OCI-M1 (cell line): ENCODE measurements at regions not wholly inside any gene's neighbourhood (a gene's known extent, or its start where the extent isn't known, plus 50 kb on each side); places are given as distances from the start of the nearest gene placed in this dataset.
A peak's percentile ranks its signal among the peaks of the same experiment; 100 is the strongest.

Source experiments
- DNase-seq: peaks from one replicate; lab custom pipeline; 2025; lab: John Stamatoyannopoulos, UW

DNA sequence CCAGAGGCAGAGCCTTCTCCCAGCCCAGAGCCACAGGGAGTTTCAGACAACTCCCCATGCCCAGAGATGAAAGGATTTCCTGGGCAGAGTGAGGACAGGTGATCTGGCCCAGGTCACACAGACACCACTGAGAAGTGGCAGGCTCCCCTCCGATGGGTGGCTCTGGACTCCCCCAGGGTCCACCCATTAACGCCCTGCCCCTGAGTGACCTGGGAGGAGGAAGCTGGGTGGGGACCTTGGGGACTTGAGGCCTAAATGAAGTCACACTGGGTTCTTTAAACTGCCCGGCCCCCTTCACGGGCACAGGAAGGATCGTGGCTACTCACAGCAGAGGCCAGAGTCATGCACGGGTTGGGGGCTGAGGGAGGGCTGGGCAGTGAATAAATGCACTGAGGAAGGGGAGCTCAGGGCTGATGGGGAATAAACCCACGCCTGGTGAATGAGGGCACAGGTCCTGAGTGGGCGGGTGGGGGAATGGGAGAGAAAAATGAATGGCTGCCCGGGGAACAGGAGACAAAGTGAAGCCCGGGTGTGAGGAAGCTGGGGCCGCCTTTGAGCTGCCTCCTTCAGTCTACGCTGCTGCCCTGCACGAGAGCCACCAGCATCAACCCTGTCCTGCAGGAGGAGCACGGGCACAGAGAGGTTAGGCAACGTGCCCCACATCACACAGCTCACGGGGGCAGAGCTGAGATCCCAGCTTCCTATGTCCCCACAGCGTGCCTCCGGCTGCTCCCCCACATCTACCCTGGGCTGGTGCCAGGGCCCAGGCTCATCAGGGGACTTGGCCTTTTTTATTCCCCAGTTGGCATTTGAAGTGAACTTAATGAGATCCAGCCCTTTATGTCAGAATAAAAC, 404.3 kb downstream of the MATN1 start:
- no peak for DNase-seq

DNA sequence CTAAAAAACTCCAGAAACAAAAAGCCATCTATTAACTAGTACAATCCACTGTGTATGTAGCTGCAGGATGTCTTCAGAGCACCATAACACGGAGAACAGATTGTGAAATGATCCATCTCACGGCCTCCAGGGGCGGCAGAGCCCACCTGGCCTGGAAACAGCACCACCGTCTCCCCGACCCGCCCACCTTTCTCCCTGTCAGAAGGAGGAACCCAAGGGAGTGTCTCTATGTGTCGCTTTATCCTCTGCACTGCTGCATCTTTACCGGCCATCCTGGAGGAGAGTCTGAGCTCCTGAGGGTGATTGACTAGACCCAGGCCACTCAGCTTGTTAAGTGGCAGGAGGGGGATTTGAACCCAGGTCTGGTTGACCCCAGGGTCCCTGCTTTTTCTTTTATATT, 405.0 kb downstream of the MATN1 start:
- no peak for DNase-seq

DNA sequence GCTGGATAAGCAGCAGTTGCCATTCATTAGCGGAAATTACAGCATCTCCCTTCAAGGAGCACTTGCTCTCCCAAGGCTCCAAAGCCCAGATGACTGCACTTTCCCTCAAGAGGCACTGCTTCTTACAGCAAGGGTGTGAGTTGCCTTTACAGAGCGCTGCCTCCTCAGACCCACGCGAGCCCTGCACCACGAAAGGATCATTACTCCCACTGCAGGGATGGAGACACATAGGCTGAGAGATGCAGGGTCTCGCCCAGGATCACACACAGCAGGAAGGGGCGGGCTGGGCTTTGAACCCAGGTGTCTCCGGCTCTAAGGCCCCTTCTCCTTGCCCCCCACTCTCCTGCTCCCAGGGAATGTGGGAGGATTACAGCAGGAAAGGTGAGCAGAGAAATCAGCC, 405.5 kb downstream of the MATN1 start:
- DNase-seq: no peak

DNA sequence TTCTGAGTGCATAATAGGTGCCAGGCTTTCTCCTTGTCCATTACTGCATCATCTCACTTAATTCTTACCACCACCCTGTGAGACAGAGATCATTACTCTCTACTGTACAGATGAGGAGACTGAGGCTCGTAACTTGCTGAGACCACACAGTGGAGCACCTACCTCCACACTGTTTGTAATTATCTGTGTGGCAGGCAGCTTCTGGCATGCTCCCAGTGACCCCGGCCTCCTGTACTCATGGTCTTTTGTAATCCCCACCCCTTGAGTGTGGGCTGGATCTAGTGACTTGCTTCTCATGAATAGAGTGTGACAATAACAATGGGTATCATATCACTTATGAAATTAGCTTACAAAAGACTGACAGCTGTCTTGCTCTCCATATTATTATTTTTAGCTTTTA, 407.3 kb downstream of the MATN1 start:
- DNase-seq: no peak

DNA sequence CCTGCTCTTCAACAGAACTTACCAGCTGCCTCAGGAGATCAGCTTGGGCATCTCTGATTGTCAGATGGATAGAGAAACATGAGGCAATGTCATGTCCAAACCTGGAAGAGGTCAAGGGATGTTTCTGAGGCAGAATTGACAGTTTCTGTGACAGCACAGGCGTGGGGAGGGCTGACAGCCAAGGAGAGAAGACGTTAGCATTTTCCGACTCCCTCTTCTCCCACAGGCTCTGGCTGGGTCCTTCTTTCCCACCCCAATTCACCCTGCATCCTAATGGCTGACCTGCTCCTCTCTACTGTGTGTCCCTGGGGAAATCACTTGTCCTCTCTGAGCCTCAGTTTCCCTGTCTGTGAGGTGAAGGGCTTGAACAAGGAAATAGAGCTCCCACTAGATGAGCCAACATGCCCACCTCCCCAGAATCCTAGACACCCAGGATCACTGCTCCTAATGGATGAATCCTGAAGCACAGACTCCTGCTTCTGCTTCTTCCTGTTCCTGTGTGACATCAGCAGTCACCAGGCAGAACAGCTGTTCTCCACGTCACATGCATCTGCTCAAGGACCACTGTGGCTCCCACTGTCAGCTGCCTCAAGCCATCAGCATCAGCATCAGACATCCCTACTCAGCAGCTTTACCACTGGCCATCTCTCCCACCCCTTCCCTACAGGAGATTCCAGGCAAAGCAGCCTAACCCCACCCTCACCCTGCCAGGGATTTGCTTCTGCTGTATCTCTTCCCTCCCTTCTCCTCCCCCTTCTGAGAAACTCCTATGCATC, 408.0 kb downstream of the MATN1 start:
- peak; percentile 2 for DNase-seq

DNA sequence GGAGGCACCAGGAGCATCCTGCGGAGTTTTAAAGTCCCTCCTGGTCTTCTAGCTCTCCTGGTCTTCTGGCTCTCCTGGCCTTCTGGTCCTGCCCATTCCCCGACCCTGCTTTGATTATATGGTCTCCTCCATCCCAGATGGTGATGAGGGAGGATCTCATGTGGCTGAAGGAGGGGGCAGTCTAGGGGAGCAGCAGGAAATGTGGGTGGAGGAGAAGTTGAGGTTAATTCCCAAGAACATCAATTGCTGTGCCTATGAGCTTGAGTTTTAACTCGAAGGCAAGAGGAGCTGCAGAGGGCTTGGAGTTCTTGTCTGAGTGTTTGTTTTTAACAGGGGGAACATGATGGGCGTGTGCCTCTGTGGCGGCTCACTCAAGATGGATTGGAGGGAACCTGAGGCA, 408.8 kb downstream of the MATN1 start:
- no peak for DNase-seq

DNA sequence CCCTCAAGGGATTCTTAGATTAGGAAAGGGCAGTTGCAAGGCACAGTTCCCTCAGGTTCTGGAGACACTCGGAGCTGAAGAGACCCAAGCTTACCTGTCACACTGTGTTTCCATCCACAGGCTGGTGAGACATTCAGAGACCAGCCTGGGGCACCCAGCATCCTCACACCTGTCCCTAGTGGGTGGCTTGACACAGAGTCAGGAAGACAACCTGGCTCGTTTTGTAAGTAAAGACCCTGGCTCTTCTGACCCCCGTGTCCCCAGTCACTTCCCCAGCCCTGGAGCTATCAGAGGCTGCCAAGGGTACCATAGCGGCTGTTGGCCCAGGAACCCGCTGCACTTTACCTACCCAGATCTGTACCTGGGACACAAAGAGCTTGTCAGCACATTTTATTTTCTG, 409.8 kb downstream of the MATN1 start:
- DNase-seq: no peak

DNA sequence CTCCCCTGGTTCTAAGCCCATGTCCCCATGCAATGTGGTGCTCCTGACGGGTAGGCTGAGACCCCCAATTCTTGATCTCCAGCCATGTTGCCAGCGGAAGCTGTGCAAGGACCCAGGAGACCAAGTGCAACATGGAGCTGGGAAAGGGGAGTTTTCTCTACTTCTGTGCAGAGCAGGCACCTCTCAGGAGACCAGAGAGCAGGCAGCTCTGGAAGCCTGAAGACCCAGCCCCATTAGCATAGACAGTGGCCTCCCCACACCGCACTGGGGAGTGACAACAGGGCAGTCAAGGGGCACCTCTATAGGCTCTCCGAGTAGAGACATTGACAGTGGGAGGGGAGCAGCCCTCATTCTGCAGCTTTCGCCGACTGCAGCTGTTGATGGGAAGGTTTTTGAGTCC, 410.2 kb downstream of the MATN1 start:
- DNase-seq: no peak

DNA sequence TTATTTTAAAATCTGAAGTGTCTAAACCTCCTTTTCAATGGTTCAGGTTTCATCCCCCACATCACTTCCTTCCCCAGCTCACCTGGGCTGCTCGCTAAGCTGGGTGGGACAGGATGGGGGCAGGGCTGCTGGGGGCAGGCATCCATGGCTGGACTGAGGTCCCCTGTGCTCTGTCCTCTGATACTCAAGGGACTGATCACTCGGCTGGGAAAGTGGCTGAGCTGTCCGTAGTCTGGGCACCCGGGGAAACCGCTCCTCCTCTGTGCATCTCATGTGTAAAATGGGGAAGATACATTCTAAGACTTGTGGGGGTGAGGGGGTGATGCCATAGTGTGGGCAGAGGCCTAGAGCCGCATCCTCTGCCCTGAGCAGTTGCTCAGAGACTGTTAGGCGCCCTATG, 411.2 kb downstream of the MATN1 start:
- DNase-seq: no peak

DNA sequence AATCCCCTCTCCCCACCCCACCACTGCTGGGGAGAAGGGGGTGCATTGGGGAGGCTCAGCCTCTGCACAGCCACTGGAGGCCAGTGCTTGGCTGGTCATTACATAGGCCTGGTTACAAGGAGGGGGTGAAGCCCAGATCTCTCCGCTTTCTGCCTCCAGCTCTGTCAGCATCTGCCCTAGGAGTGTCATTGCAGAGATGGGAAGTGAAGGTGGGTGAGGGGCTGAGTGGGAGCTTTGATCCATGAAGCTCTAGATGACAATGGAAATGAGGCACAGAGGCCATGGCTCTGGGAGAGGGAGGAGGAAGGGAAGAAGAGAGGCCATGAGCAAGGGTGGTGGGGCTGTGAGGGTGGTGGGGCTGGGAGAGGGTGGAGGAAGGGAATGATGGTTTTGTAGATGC, 411.6 kb downstream of the MATN1 start:
- no peak for DNase-seq

DNA sequence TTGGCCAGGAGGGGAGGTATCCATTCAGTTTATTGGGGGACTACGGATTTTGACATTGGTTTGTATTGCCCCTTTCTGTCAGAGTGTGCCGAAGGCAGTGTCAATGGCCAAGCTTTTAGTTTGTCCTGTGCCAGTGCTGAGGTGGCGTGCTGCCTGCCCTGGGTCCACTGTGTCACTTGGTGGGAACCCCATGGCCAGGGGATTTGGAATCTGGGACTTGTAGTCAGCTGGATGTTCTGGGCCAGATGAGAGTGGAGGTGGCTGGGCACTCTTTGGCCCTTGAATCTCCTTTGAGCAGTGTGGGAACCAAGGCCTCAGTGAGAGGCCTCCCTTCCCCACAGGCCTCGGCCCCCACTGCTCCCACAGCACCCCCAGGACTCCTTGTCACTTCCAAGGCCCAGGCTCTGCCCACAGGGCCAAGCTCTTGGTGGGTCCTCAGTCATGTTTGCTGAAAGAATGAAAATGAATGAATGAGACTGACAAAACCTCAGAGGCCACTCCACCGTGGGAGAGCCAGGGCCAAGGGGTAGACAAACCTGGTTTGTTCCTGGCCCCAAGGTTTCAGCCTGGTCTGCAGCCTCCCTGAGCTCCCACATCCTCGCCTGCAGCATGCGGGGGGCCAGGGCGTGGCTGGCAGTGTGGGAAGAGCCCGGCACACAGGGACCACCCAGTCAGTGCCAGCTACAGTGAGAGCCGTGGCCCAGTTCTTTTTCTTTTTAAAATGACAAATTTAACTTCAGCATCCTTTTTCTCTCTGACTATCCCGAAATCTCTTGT, 412.2 kb downstream of the MATN1 start:
- no peak for DNase-seq

DNA sequence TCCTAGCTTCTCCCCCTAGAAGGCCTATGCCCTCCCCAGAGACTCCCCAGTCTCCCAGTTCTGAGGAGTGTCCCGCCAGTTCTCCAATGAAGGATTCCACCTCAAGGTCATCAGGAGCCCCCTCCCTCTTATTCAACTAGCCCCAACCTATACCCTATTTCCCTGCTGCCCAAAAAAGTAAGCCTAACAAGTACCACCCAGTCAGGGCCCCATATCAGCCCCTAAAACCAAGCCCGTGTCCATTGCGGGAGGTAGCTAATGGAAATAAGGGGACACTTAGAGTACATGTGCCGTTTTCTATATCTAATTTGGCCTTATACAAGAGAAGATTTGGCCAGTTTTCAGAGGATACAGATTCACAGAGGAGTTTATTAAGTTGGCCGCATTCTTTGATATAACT, 416.2 kb downstream of the MATN1 start:
- no peak for DNase-seq

DNA sequence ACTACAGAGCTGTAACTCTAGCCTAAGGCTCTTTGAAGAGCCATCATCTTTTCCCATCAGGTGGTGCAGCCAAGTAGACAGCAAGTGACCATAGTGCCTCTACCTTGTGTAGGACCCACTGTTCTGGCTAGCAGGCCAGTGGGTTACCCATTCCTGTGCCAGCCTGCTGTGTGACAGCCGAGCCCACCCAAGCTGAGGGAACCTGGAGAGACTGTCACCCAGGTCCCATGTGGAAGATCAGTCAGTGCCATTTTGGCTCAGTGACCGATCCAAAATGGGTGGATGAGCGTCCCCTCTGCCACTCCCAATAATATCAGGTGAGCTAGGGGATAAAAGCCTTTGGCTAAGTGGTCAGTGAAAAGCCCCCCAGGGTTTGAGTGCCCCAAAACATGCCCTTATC, 417.9 kb downstream of the MATN1 start:
- DNase-seq: no peak

DNA sequence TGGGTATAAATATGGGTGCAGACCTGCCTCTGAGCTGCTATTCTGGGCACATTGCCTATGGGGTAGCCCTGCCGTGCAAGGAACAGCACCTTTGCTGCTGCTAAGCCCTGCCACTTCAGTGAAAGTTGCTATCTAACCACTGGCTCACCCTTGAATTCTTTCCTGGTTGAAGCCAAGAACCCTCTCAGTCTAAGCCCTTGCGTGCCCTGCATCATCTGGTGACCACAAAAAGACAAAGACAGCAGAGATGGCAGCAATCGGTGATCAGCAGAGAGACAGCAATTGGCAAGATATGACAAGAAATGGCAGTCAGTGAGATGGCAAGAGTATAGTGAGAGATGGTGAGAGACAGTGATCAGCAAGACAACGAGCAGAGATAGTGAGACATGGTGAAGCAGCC, 418.3 kb downstream of the MATN1 start:
- DNase-seq: no peak

DNA sequence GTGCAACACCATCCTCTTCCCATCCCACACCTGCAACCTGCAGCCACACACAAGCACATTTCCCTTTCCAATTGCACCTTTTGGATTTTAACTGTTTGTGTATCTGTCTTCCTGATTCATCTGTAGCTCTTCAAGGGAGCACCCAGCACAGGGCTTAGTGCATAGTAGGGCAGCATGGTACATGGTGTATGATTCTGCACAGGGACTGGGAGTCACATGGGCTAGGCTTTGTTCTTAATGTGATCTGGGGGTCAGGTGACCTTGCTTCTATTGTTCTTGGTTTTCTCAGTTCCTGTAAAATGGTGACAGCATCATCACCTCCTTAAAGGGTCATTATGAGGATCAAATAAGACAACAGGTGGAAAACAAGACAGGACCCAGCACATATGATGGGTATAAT, 419.3 kb downstream of the MATN1 start:
- no peak for DNase-seq

DNA sequence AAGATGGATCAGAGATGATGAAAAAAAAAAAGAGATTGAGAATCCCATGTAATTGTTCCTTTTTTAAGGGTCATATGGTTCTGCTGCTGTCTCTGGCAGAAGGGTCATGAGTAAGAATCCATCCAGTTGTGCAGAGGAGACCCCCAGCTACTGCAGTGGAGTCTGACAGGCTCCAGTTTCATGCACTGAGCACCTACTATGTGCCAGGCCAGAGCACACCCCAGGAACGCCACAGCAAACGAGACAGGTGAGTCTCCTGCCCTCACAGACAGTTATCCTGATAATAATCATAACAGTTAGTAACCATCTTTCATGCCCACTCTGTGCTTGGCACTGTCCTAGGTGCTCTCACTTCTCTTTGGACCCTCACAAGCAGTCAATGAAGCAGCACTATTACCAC, 420.0 kb downstream of the MATN1 start:
- no peak for DNase-seq

DNA sequence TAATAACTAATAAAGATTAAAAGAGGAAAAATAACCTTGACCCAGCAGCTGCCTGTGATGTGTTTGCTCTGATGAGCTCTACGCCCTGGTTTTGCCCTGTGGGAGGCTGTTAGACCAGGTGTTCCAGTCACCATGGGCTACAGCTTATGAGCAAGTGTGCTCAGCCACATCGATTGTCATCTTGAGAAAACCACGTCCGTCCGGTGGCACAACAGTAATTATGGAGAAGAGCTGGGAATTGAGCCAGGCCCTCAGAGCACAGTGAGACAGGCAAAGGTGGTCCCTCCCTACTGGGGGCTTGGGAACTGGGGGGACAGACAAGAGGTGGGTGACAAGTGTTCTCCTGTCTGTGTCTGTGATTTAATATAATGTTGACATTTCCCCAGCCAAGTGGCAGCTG, 420.5 kb downstream of the MATN1 start:
- DNase-seq: no peak

DNA sequence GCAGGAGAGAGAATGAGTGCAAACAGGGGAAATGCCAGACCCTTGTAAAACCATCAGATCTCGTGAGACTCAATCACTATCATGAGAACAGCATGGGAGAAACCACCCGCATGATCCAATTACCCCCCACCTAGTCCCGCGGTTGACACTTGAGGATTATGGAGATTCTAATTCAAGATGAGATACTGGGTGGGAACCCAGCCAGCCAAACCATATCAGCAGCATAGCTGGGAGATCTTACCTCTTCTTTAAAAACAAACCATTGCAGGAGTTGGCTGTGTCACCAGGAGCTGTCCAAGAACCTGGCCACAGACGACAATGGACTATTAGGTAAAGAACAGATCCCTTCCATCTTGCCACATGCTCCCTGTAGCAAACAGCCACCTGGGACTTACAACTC, 422.7 kb downstream of the MATN1 start:
- DNase-seq: no peak

DNA sequence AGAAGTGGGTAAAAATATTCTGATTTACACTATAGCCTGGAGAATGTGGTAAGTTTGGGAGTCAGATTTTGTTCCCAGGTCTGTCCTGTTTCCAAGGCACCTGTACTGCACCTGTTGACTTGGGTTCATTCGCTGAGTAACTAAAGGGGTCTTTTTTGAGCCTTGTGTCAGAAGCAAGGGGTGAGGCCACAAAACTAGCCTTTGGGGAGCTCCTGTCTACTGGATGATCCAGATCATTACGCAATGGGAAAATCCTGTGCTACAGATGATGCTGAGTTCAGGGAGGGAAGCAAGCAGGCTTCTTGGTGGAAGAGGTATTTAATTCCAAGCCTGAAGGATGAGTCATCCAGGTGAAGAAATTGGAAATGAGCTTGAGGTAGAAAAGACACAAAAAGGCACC, 424.0 kb downstream of the MATN1 start:
- no peak for DNase-seq

DNA sequence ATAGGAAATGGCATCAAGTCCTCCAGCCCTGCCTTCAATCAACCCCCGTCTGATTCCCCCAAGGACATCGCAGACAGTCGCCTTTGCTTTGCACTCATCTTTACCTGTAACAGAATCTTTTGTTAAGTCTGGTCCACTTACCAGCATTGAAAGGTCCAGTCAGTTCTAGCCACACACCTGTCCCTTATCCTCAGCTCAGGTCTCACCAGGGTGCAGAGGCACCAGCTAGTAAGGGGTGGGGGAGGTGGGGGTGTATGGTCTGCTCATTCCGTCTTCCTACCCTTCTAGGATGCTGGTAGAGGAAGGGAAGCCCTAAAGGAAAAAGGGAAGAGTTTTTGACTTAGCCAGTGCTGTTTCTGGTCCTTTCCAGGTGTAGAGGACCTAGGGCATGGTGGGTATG, 427.7 kb downstream of the MATN1 start:
- no peak for DNase-seq

DNA sequence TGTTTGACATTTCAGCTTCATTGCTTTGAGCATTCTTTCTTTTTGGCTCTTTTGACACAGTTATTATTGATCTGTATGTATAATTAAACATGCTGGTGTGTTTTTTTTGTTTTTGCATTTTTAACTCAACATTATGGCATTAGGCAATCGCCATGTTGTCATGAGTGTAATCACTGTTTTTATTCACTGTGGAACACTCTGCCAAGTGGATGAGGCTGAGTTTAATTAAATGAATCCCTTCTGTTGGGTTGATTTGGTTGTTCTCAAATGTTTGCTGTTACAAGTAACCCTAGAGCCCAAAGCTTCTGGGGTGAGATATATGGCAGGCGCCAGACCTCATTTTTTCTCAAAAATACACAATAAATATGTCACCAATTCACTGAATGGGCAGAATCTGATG, 428.1 kb downstream of the MATN1 start:
- DNase-seq: no peak

DNA sequence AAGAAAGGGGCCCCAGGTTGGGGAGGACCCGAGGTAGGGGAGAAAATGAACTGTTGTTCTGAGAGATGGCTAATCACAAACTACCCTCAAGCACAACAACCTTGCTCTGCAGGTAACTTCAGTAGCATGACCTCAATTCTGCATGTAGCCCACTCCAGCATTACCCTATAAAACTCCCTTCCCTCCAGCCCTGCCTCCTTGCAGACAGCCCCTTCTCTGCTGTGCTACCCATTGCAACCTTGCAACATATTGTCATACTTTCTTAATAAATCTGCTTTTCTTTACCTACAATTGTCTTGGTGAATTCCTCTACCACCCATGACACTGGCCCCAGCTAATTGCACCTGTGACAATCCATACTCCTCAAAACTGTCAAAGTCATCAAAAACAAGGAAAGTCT, 428.9 kb downstream of the MATN1 start:
- no peak for DNase-seq

DNA sequence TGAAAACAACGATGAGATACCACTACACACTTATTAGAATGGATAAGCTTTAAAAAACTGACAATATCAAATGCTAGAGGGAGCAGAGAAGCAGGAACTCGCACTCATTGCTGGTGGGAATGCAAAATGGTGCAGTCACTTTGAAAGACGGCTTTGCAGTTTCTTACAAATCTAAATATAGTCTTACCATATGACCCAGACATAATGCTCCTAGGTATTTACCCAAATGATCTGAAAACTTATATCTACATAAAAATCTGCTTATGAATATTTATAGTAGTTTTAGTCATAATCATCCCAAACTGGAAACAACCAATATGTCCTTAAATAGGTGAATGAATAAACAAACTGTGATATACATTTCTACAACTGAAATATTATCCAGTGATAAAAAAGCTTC, 430.9 kb downstream of the MATN1 start:
- no peak for DNase-seq
